Lower leg skin (tissue), 3 donors: ENCODE measurements at regions not wholly inside any gene's neighbourhood (a gene's known extent, or its start where the extent isn't known, plus 50 kb on each side); places are given as distances from the start of the nearest gene placed in this dataset.

Experiments
- CTCF ChIP-seq, 3 donors: fragments of 450-650 bp; IDR thresholded peaks; one replicate each; pipeline ENCODE4 v1.5.1; 2016; ENCODE audit warnings: antibody characterized with exemption in 3 of 3, mild to moderate bottlenecking in 3 of 3, moderate library complexity in 2 of 3
- POLR2A ChIP-seq, 2 donors: fragments of 450-650 bp; IDR thresholded peaks; one replicate each; pipeline ENCODE4 v1.6.1; 2016 to 2017; ENCODE audit warnings: antibody characterized with exemption in 2 of 2, mild to moderate bottlenecking in 1 of 2, moderate library complexity in 1 of 2

GRCh38 chr16:14322186-14322585, 251.1 kb downstream of the MRTFB start:
- no peak for TF ChIP-seq POLR2A (IDR thresholded peaks at IDR 0.05)
- no peak for TF ChIP-seq CTCF (IDR thresholded peaks at IDR 0.05)
